ENCODE measurements at regions not wholly inside any gene's neighbourhood (a gene's known extent, or its start where the extent isn't known, plus 50 kb on each side); places are given as distances from the start of the nearest gene placed in this dataset.

GRCh38 chr15:47402829-47403228 lies 314.5 kb upstream of the SEMA6D start:
- Mint-ChIP-seq H3K27ac (no peak overlapping the region), H3K9me3 (ENCODE audit: low read depth) (no peaks in the 10 kb centered on the region), H3K4me3 (no peak overlapping the region), H3K27me3 (no peaks in the 10 kb centered on the region), H3K4me1 (no peaks in the 10 kb centered on the region), H3K36me3 (no peaks in the 10 kb centered on the region)
- CTCF ChIA-PET = no interaction called here
- DNase-seq = no peak
- no peak for ATAC-seq

DNA sequence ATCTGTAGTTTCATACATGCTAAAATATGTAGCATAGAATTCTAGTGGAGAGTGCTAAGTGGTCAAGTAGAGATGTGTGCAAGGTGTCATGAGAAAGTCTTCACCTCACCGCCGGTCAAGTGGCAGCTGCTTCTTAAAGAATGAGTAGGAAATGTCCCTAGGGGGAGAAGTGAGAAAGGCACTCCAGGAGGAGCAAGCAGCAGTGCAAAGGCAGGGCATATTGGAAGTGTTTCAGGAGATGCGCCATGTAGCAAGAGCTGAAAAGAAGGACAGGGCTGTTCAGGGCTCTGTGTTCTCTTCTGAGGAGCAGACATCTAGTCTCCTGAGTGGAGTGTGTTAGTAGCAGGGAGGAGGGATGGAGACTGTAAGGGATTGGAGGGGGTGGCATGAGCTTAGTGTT lies 312.4 kb upstream of the SEMA6D start:
- Mint-ChIP-seq H3K4me3 (no peak overlapping the region), H3K27me3 (no peaks in the 10 kb centered on the region), H3K4me1 (no peaks in the 10 kb centered on the region), H3K9me3 (ENCODE audit: low read depth) (no peaks in the 10 kb centered on the region), H3K27ac (no peak overlapping the region), H3K36me3 (no peaks in the 10 kb centered on the region)
- CTCF ChIA-PET = interaction anchor here (0.9 kb wide), 1 partner anchor 21 kb away, joined by 3 read pairs; no protein-coding TSS in a partner anchor
- DNase-seq (no peak), ATAC-seq (no peak)

GRCh38 chr15:47405365-47406162 lies 311.7 kb upstream of the SEMA6D start:
- CTCF ChIA-PET = interaction anchor here (0.9 kb wide), 1 partner anchor 22 kb away, joined by 3 read pairs; no protein-coding TSS in a partner anchor
- H3K4me3 Mint-ChIP-seq = no peak overlapping the region

DNA sequence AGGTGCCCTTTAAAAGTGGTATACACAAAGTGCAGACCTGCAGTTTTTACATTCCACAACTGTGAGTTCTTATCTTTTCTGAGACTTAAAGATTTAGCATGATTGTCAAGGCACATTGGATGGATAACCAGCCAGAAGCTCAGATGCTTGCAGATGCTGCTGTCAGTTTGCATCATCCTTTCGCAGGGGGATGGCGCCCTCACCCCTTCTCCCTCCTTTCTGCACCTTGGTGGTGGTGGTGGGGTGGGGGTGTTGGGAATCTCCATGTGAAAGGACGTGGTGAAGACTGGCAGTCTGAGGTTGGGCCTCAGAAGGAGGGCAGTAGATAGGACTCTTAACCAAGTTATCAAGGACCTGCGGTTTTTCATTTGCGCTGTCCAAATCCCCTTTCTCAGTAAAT lies 309.6 kb upstream of the SEMA6D start:
- DNase-seq = no peak
- Mint-ChIP-seq H3K4me1 (no peaks in the 10 kb centered on the region), H3K36me3 (no peaks in the 10 kb centered on the region), H3K9me3 (ENCODE audit: low read depth) (peaks cover 2% of the 10 kb centered on the region), H3K27me3 (no peaks in the 10 kb centered on the region), H3K27ac (no peak overlapping the region), H3K4me3 (no peak overlapping the region)
- CTCF ChIA-PET = no interaction called here
- ATAC-seq = no peak

More at GRCh38 chr15:47405365-47406162, 311.7 kb upstream of the SEMA6D start:
- DNase-seq = no peak
- Mint-ChIP-seq H3K9me3 (ENCODE audit: low read depth) (no peaks in the 10 kb centered on the region), H3K36me3 (no peaks in the 10 kb centered on the region), H3K27ac (no peak overlapping the region), H3K4me1 (no peaks in the 10 kb centered on the region), H3K27me3 (no peaks in the 10 kb centered on the region)
- ATAC-seq = no peak

DNA sequence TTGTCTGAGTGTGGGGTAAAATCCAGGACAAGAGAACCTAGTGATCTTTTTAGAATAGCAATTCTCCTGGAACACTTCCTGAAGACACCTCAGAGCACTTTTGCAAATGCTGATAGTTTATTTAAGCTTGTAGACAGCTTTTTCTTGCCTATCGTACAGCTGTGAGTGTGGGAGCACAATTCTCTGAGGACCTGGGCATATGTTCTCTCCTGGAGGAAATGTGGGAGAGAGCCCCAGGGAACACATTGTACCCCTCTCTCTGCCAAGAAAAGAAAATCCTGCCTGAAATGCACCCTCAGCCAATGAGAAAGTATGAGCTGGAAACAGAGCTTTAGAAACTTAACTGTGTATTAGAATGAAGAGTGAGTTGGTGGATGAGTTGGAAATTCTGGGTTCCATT lies 308.3 kb upstream of the SEMA6D start:
- H3K27ac Mint-ChIP-seq = no peak overlapping the region
- ATAC-seq (no peak), DNase-seq (no peak)
- no peak overlapping the region for H3K4me3 Mint-ChIP-seq
- H3K27me3 Mint-ChIP-seq = no peaks in the 10 kb centered on the region
- no peaks in the 10 kb centered on the region for H3K36me3 Mint-ChIP-seq
- CTCF ChIA-PET = no interaction called here
- H3K9me3 Mint-ChIP-seq (ENCODE audit: low read depth) = peaks cover 2% of the 10 kb centered on the region
- no peaks in the 10 kb centered on the region for H3K4me1 Mint-ChIP-seq

DNA sequence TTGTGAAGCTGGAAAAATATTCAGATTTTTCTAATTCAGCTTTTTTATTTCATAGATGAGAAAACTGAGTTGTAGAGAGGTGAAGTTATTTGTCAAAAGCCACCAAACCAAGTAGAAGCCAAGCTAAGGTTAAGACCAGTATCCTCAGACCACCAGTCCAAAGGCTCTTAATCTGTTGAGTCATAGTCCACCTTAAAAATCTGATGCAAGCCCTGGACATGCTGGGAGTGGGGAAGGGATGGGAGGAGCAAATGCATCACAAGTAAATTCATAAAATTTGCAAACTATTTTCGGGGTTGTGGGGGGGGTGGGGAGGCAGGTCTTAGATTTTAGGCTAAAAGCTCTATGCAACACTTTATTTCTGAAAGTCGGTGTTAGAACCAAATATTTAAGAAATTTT lies 307.7 kb upstream of the SEMA6D start:
- no peak overlapping the region for H3K27ac Mint-ChIP-seq
- H3K9me3 Mint-ChIP-seq (ENCODE audit: low read depth) = peaks cover 2% of the 10 kb centered on the region
- DNase-seq (no peak), ATAC-seq (no peak)
- H3K4me3 Mint-ChIP-seq = no peak overlapping the region
- H3K4me1 Mint-ChIP-seq = no peaks in the 10 kb centered on the region
- H3K27me3 Mint-ChIP-seq = no peaks in the 10 kb centered on the region
- CTCF ChIA-PET = no interaction called here
- no peaks in the 10 kb centered on the region for H3K36me3 Mint-ChIP-seq

DNA sequence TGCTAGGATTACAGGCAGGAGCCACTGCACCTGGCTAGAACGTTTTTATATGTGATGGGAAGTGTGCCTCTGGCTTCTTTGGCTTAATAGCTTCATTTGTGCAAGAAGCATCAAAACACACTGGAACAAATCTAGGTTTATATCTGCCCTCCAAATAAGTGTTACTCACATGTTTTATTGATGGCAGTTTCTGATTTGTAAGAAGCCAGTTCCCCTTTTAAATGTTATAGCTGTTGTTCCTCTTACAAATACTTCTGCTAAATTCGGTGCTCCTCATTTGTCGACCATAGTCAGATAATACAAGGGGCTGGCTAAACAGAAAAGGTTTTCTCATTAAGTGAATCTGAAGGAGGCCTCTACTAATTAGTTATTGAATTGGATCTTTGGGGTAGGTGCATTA lies 307.1 kb upstream of the SEMA6D start:
- Mint-ChIP-seq H3K4me1 (no peaks in the 10 kb centered on the region), H3K9me3 (ENCODE audit: low read depth) (peaks cover 2% of the 10 kb centered on the region), H3K4me3 (no peak overlapping the region), H3K36me3 (no peaks in the 10 kb centered on the region), H3K27ac (no peak overlapping the region), H3K27me3 (no peaks in the 10 kb centered on the region)
- ATAC-seq (no peak), DNase-seq (no peak)
- CTCF ChIA-PET = no interaction called here

GRCh38 chr15:47411733-47412132 lies 305.6 kb upstream of the SEMA6D start:
- Mint-ChIP-seq H3K4me1 (no peaks in the 10 kb centered on the region), H3K4me3 (no peak overlapping the region), H3K27me3 (no peaks in the 10 kb centered on the region), H3K9me3 (ENCODE audit: low read depth) (peaks cover 4% of the 10 kb centered on the region), H3K27ac (no peak overlapping the region), H3K36me3 (no peaks in the 10 kb centered on the region)
- DNase-seq (no peak), ATAC-seq (no peak)
- CTCF ChIA-PET = no interaction called here

- Mint-ChIP-seq H3K4me3 (no peak overlapping the region), H3K27me3 (no peaks in the 10 kb centered on the region), H3K9me3 (ENCODE audit: low read depth) (peaks cover 4% of the 10 kb centered on the region), H3K36me3 (no peaks in the 10 kb centered on the region), H3K27ac (no peak overlapping the region), H3K4me1 (no peaks in the 10 kb centered on the region)
- no peak for ATAC-seq
- no peak for DNase-seq
- CTCF ChIA-PET = no interaction called here
These were observed 305.2 kb upstream of the SEMA6D start for GRCh38 chr15:47412136-47412535.

- Mint-ChIP-seq H3K4me3 (no peak overlapping the region), H3K27ac (no peak overlapping the region), H3K27me3 (no peaks in the 10 kb centered on the region), H3K4me1 (no peaks in the 10 kb centered on the region), H3K36me3 (no peaks in the 10 kb centered on the region), H3K9me3 (ENCODE audit: low read depth) (peaks cover 4% of the 10 kb centered on the region)
- CTCF ChIA-PET = no interaction called here
- DNase-seq = no peak
- ATAC-seq = no peak
These were observed 304.5 kb upstream of the SEMA6D start for GRCh38 chr15:47412802-47413201.

DNA sequence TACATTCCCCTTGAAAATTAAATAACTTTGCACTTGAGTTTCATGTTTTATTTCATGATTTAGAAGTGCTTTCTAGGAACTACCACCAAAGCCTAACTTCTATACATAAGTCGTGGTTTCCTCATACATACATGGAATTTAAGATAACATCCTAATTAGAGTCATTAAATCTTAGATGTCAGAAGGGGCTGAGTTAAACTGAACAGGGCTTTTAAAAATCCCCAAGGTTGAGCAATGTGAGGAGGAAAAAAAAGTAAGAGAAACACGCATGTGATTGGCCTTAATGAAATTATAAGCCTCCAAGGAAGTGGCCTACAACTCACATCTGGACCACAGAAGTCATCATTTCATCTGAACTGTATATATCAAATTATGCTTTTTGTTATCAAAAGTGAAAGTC lies 303.1 kb upstream of the SEMA6D start:
- Mint-ChIP-seq H3K9me3 (ENCODE audit: low read depth) (peaks cover 4% of the 10 kb centered on the region), H3K27ac (no peak overlapping the region), H3K27me3 (no peaks in the 10 kb centered on the region), H3K36me3 (no peaks in the 10 kb centered on the region), H3K4me3 (no peak overlapping the region), H3K4me1 (no peaks in the 10 kb centered on the region)
- ATAC-seq (no peak), DNase-seq (no peak)
- CTCF ChIA-PET = no interaction called here

- peaks cover 4% of the 10 kb centered on the region for H3K9me3 Mint-ChIP-seq (ENCODE audit: low read depth)
- CTCF ChIA-PET = no interaction called here
- DNase-seq = no peak
These were observed 301.8 kb upstream of the SEMA6D start for GRCh38 chr15:47415539-47415971.

GRCh38 chr15:47422881-47423665 lies 294.2 kb upstream of the SEMA6D start:
- Mint-ChIP-seq H3K27ac (no peak overlapping the region), H3K4me3 (no peak overlapping the region), H3K9me3 (ENCODE audit: low read depth) (no peaks in the 10 kb centered on the region), H3K4me1 (no peaks in the 10 kb centered on the region), H3K27me3 (no peaks in the 10 kb centered on the region), H3K36me3 (no peaks in the 10 kb centered on the region)
- CTCF ChIA-PET = no interaction called here
- no peak for ATAC-seq
- DNase-seq = no peak

More at GRCh38 chr15:47415539-47415971, 301.8 kb upstream of the SEMA6D start:
- no peaks in the 10 kb centered on the region for H3K27me3 Mint-ChIP-seq
- no peak overlapping the region for H3K4me3 Mint-ChIP-seq
- no peak overlapping the region for H3K27ac Mint-ChIP-seq
- ATAC-seq = no peak
- H3K4me1 Mint-ChIP-seq = no peaks in the 10 kb centered on the region
- H3K36me3 Mint-ChIP-seq = no peaks in the 10 kb centered on the region

- H3K4me1 Mint-ChIP-seq = no peaks in the 10 kb centered on the region
- no peak overlapping the region for H3K4me3 Mint-ChIP-seq
- no peak for DNase-seq
- CTCF ChIA-PET = no interaction called here
- H3K9me3 Mint-ChIP-seq (ENCODE audit: low read depth) = no peaks in the 10 kb centered on the region
- H3K36me3 Mint-ChIP-seq = no peaks in the 10 kb centered on the region
- ATAC-seq = no peak
- H3K27me3 Mint-ChIP-seq = no peaks in the 10 kb centered on the region
- H3K27ac Mint-ChIP-seq = no peak overlapping the region
These were observed 289.8 kb upstream of the SEMA6D start for GRCh38 chr15:47427463-47427862.

All from activated CD8-positive, alpha-beta memory T cell treated with anti-CD3 and anti-CD28 coated beads, Interleukin-2, amount 10 ng/mL, durations not matched to agents 7 days and 5 days (primary cell).